K562 (cell line): ENCODE measurements at regions not wholly inside any gene's neighbourhood (a gene's known extent, or its start where the extent isn't known, plus 50 kb on each side); places are given as distances from the start of the nearest gene placed in this dataset.

Source experiments
- ATAC-seq: fragments of 200-7000 bp; cut with Tn5 transposase; 3 replicates; pipeline ENCODE4 v1.9.1; 2020; ENCODE audit warnings: moderate library complexity
- BruUV-seq: library from RNA; stranded (reverse); fragments of 400-500 nt; replicated peaks from 2 replicates; lab custom pipeline; 2021; lab: Mats Ljungman, UMichigan
- CTCF ChIA-PET: fragments of 300-600 bp; formaldehyde crosslinking; extraction: SDS; loops from one replicate; lab custom pipeline; 2021; ENCODE audit warnings: low intra/inter-chr PET ratio; lab: Yijun Ruan, JAX
- POLR2A ChIA-PET: fragments of 300-600, 350-650 bp; sonication (Branson Sonifier 250); formaldehyde crosslinking; extraction: SDS; loops from one replicate; lab custom pipeline; 2021; ENCODE audit warnings: antibody characterized with exemption, inconsistent platforms; lab: Yijun Ruan, JAX
- DNase-seq, 4 experiments: peaks; one replicate each; pipeline versions ENCODE4 v3.0.0 to v3.0.0-alpha.2; 2011 to 2018; ENCODE audit warnings: low spot score in 3 of 4, mixed read lengths in 3 of 4; ENCODE audit errors: extremely low read depth in 1 of 4
- FAIRE-seq: peaks from 2 replicates; lab custom pipeline; 2011; peaks lifted over from hg19 to GRCh38; lab: Jason Lieb, UNC
- H2AFZ ChIP-seq: 2 replicates; pipeline ENCODE4 v1.6.0; 2011; ENCODE audit warnings: low read depth, low read length, control low read depth, inconsistent platforms
- H3K27ac ChIP-seq: fragments of 200-600 bp; 3 replicates; pipeline ENCODE4 v1.8.0; 2011; ENCODE audit warnings: low read depth, mild to moderate bottlenecking, control low read depth, inconsistent platforms, low read length, moderate library complexity, mixed read lengths; ENCODE audit errors: extremely low read depth
- H3K27me3 ChIP-seq, 2 experiments: fragments of 300-600 bp in 1 of 2; 2 replicates in 1 of 2; 3 replicates in 1 of 2; pipeline versions ENCODE4 v1.6.0 to v1.8.0; 2011; ENCODE audit warnings: inconsistent platforms in 2 of 2, low read length in 2 of 2, mild to moderate bottlenecking in 1 of 2, mixed read lengths in 1 of 2, moderate library complexity in 1 of 2; ENCODE audit not compliant: control insufficient read depth in 2 of 2, insufficient read depth in 2 of 2
- H3K36me3 ChIP-seq: fragments of 300-600 bp; 3 replicates; pipeline ENCODE4 v1.8.0; 2011; ENCODE audit warnings: mild to moderate bottlenecking, low read length, inconsistent platforms; ENCODE audit not compliant: control insufficient read depth, insufficient read depth
- H3K4me1 ChIP-seq, 2 experiments: fragments of 200-600 bp in 1 of 2; replicated peaks in 1 of 2; 2 replicates in 1 of 2; 3 replicates in 1 of 2; pipeline versions ENCODE4 v1.5.1 to v1.8.0; 2011; ENCODE audit warnings: inconsistent platforms in 2 of 2, low read length in 2 of 2, mild to moderate bottlenecking in 1 of 2, mixed read lengths in 1 of 2, moderate library complexity in 1 of 2; ENCODE audit not compliant: control insufficient read depth in 2 of 2, insufficient read depth in 2 of 2
- H3K4me2 ChIP-seq: 2 replicates; pipeline ENCODE4 v1.6.1; 2011; ENCODE audit warnings: low read length, control low read depth, inconsistent platforms, mixed read lengths; ENCODE audit not compliant: insufficient read depth
- H3K4me3 ChIP-seq: fragments of 200-600 bp; sonication (generic), shearing (Covaris generic); 2 replicates; pipeline ENCODE4 v1.5.1; 2016; ENCODE audit warnings: control low read depth, inconsistent platforms
- H3K79me2 ChIP-seq: fragments of 200-600 bp; 3 replicates; pipeline ENCODE4 v1.8.0; 2011; ENCODE audit warnings: low read length, inconsistent platforms; ENCODE audit not compliant: control insufficient read depth, insufficient read depth
- H3K9ac ChIP-seq, 2 experiments: 2 replicates each; pipeline versions ENCODE4 v1.6.0 to v1.6.1; 2011; ENCODE audit warnings: low read depth in 2 of 2, low read length in 2 of 2, control low read depth in 1 of 2, inconsistent platforms in 1 of 2, mild to moderate bottlenecking in 1 of 2, mixed read lengths in 1 of 2; ENCODE audit not compliant: insufficient read depth in 1 of 2
- H3K9me1 ChIP-seq: one replicate; pipeline ENCODE4 v1.6.0; 2011; ENCODE audit warnings: inconsistent platforms, mild to moderate bottlenecking, low read length, moderate library complexity; ENCODE audit not compliant: control insufficient read depth, insufficient read depth
- H3K9me3 ChIP-seq: replicated peaks from 2 replicates; pipeline ENCODE4 v1.5.1; 2011; ENCODE audit warnings: low read depth, low read length, inconsistent platforms; ENCODE audit not compliant: control insufficient read depth, insufficient read depth
- H4K20me1 ChIP-seq: replicated peaks from 2 replicates; pipeline ENCODE4 v1.6.1; 2011; ENCODE audit warnings: low read length, inconsistent platforms, mixed read lengths; ENCODE audit not compliant: control insufficient read depth, insufficient read depth
- HDAC6 ChIP-seq: IDR thresholded peaks from 2 replicates; pipeline ENCODE4 v1.6.1; 2012; ENCODE audit warnings: low read depth, mild to moderate bottlenecking, control low read depth, inconsistent platforms, low read length, moderate library complexity
- HNRNPK ChIP-seq: fragments of 200-400 bp; formaldehyde crosslinking; IDR thresholded peaks from one replicate; pipeline ENCODE4 v1.6.1; 2018; ENCODE audit warnings: mild to moderate bottlenecking, low read depth, low read length; ENCODE audit not compliant: poor library complexity, severe bottlenecking
- MTA2 ChIP-seq: fragments of 450-650 bp; IDR thresholded peaks from 2 replicates; pipeline ENCODE4 v1.6.1; 2016; ENCODE audit warnings: low read depth
- NFE2L1 ChIP-seq: fragments of 450-650 bp; IDR thresholded peaks from 2 replicates; pipeline ENCODE4 v1.6.1; 2016; ENCODE audit warnings: missing genetic modification characterization, low read depth, mild to moderate bottlenecking, missing compliant biosample characterization, moderate library complexity, borderline replicate concordance
- NFYB ChIP-seq: IDR thresholded peaks from 2 replicates; pipeline ENCODE4 v1.6.1; 2011; ENCODE audit warnings: mild to moderate bottlenecking, moderate library complexity; ENCODE audit not compliant: insufficient read length; ENCODE audit errors: extremely low read depth
- SAP30 ChIP-seq: fragments of 200-600 bp; sonication (generic); IDR thresholded peaks from 2 replicates; pipeline ENCODE4 v1.6.1; 2012; ENCODE audit warnings: borderline replicate concordance, low read depth, mild to moderate bottlenecking, moderate library complexity, low read length, control low read depth, inconsistent platforms; ENCODE audit not compliant: insufficient read depth, poor library complexity, severe bottlenecking
- ZEB2 ChIP-seq: fragments of 450-650 bp; IDR thresholded peaks from 2 replicates; pipeline ENCODE4 v1.6.1; 2016
- ZNF140 ChIP-seq: fragments of 250-450 bp; sonication (Bioruptor Pico); IDR thresholded peaks from 2 replicates; pipeline ENCODE4 v1.8.0; 2021; ENCODE audit warnings: moderate library complexity, mild to moderate bottlenecking, inconsistent platforms
- ZNF316 ChIP-seq: fragments of 450-650 bp; IDR thresholded peaks from 2 replicates; pipeline ENCODE4 v1.6.1; 2016
- ZNF384 ChIP-seq: IDR thresholded peaks from 2 replicates; pipeline ENCODE4 v1.6.1; 2012; ENCODE audit warnings: low read depth, low read length, improper control_type of control experiment
- WGBS: fragments of 100-300 bp; shearing (Covaris generic); methylation state at CpG from one replicate; pipeline ENCODE4 v1.1.6; 2016; ENCODE audit warnings: low coverage, mixed read lengths; ENCODE audit not compliant: insufficient coverage; ENCODE audit errors: missing lambda C conversion rate; 5-methylcytosine and 5-hydroxymethylcytosine counted together
- in situ Hi-C: fragments of 300-500 bp; cut with MboI; formaldehyde crosslinking; loops from 4 replicates; pipeline ENCODE4 v1.15.0; 2018; ENCODE audit warnings: inconsistent platforms, mixed read lengths
- intact Hi-C: fragments of 100-400 bp; cut with micrococcal nuclease; formaldehyde crosslinking; loops from 2 replicates; pipeline ENCODE4 v1.14.2; 2022
- TF ChIP-seq, protein P1 (sequence below): fragments of 250-450 bp; sonication (Bioruptor Pico); IDR thresholded peaks from 2 replicates; pipeline ENCODE4 v1.4.0; 2020
- TF ChIP-seq, protein P2 (sequence below): fragments of 250-450 bp; sonication (Bioruptor Pico); IDR thresholded peaks from 2 replicates; pipeline ENCODE4 v1.8.0; 2022; ENCODE audit warnings: moderate library complexity, mild to moderate bottlenecking, inconsistent platforms
- TF ChIP-seq, protein P3 (sequence below): fragments of 450-650 bp; IDR thresholded peaks from 2 replicates; pipeline ENCODE4 v1.6.1; 2016; ENCODE audit warnings: low read depth, mild to moderate bottlenecking, moderate library complexity
- TF ChIP-seq, protein P4 (sequence below): fragments of 450-650 bp; IDR thresholded peaks from 2 replicates; pipeline ENCODE4 v1.6.1; 2017; ENCODE audit warnings: mild to moderate bottlenecking, moderate library complexity
- TF ChIP-seq, protein P5 (sequence below): fragments of 250-450 bp; sonication (Bioruptor Pico); IDR thresholded peaks from 2 replicates; pipeline ENCODE4 v1.8.0; 2021; ENCODE audit warnings: mild to moderate bottlenecking, moderate library complexity
- TF ChIP-seq, protein P6 (sequence below): IDR thresholded peaks from 2 replicates; pipeline ENCODE4 v1.6.1; 2012; ENCODE audit warnings: low read depth, low read length, improper control_type of control experiment, borderline replicate concordance

DNA sequence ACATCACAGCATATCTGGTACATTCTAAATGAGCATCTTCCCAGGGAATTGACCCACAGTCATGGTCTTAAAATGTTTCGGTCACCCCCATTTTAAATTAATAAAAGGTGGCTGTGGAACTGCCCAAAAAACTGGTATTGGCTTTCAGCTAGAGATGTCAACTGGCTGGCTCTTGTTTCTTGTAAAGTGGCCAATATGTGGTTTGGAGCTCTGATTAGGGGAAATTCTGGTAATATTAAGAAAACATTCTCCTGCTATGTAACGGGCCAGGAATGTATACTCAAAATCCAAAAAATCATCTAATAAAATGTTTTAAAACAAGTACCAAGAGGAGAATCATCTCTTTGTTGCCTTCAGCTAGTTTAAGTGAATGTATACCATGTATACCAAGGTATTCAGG is 62.0 kb upstream of the VCX2 start:
- in situ Hi-C loops (no loop called here), intact Hi-C loops (no loop called here)
- H3K9me3 ChIP-seq: no peaks in the 10 kb centered on the region
- no peaks in the 10 kb centered on the region for H3K4me1 ChIP-seq
- no peaks in the 10 kb centered on the region for H3K9me1 ChIP-seq
- H3K36me3 ChIP-seq: no peaks in the 10 kb centered on the region
- H3K27me3 ChIP-seq: no peaks in the 10 kb centered on the region
- H3K79me2 ChIP-seq: no peaks in the 10 kb centered on the region
- DNase-seq (no peak), FAIRE-seq (no peak), ATAC-seq (no peak)
- no peak overlapping the region for H3K27ac ChIP-seq
- ChIA-PET CTCF (no interaction called here), POLR2A (no interaction called here)
- H3K9ac ChIP-seq: no peak overlapping the region
- no peak overlapping the region for H3K4me2 ChIP-seq
- H2AFZ ChIP-seq: no peak overlapping the region
- BruUV-seq: no TSS peak
- 0% methylated on average over 2 of the region's 2 CpGs for WGBS
- H3K4me3 ChIP-seq: no peak overlapping the region
- no peaks in the 10 kb centered on the region for H4K20me1 ChIP-seq
- TF ChIP-seq SAP30: no peak
- no peak for TF ChIP-seq ZEB2
- TF ChIP-seq, protein P1, sequence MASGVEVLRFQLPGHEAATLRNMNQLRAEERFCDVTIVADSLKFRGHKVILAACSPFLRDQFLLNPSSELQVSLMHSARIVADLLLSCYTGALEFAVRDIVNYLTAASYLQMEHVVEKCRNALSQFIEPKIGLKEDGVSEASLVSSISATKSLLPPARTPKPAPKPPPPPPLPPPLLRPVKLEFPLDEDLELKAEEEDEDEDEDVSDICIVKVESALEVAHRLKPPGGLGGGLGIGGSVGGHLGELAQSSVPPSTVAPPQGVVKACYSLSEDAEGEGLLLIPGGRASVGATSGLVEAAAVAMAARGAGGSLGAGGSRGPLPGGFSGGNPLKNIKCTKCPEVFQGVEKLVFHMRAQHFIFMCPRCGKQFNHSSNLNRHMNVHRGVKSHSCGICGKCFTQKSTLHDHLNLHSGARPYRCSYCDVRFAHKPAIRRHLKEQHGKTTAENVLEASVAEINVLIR (CRISPR knock-in tag): no peak
- no peak for TF ChIP-seq MTA2
- no peak for TF ChIP-seq ZNF384
- TF ChIP-seq ZNF140 (CRISPR knock-in tag): no peak
- no peak for TF ChIP-seq NFE2L1 (tag)
- no peak for TF ChIP-seq NFYB
- TF ChIP-seq, protein P2, sequence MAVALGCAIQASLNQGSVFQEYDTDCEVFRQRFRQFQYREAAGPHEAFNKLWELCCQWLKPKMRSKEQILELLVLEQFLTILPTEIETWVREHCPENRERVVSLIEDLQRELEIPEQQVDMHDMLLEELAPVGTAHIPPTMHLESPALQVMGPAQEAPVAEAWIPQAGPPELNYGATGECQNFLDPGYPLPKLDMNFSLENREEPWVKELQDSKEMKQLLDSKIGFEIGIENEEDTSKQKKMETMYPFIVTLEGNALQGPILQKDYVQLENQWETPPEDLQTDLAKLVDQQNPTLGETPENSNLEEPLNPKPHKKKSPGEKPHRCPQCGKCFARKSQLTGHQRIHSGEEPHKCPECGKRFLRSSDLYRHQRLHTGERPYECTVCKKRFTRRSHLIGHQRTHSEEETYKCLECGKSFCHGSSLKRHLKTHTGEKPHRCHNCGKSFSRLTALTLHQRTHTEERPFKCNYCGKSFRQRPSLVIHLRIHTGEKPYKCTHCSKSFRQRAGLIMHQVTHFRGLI (CRISPR knock-in tag): no peak
- TF ChIP-seq ZNF316: no peak
- TF ChIP-seq, protein P3, sequence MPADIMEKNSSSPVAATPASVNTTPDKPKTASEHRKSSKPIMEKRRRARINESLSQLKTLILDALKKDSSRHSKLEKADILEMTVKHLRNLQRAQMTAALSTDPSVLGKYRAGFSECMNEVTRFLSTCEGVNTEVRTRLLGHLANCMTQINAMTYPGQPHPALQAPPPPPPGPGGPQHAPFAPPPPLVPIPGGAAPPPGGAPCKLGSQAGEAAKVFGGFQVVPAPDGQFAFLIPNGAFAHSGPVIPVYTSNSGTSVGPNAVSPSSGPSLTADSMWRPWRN: no peak
- TF ChIP-seq, protein P4, sequence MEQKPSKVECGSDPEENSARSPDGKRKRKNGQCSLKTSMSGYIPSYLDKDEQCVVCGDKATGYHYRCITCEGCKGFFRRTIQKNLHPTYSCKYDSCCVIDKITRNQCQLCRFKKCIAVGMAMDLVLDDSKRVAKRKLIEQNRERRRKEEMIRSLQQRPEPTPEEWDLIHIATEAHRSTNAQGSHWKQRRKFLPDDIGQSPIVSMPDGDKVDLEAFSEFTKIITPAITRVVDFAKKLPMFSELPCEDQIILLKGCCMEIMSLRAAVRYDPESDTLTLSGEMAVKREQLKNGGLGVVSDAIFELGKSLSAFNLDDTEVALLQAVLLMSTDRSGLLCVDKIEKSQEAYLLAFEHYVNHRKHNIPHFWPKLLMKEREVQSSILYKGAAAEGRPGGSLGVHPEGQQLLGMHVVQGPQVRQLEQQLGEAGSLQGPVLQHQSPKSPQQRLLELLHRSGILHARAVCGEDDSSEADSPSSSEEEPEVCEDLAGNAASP: no peak
- no peak for TF ChIP-seq HDAC6
- TF ChIP-seq, protein P5, sequence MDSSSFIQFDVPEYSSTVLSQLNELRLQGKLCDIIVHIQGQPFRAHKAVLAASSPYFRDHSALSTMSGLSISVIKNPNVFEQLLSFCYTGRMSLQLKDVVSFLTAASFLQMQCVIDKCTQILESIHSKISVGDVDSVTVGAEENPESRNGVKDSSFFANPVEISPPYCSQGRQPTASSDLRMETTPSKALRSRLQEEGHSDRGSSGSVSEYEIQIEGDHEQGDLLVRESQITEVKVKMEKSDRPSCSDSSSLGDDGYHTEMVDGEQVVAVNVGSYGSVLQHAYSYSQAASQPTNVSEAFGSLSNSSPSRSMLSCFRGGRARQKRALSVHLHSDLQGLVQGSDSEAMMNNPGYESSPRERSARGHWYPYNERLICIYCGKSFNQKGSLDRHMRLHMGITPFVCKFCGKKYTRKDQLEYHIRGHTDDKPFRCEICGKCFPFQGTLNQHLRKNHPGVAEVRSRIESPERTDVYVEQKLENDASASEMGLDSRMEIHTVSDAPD: no peak
- TF ChIP-seq, protein P6, sequence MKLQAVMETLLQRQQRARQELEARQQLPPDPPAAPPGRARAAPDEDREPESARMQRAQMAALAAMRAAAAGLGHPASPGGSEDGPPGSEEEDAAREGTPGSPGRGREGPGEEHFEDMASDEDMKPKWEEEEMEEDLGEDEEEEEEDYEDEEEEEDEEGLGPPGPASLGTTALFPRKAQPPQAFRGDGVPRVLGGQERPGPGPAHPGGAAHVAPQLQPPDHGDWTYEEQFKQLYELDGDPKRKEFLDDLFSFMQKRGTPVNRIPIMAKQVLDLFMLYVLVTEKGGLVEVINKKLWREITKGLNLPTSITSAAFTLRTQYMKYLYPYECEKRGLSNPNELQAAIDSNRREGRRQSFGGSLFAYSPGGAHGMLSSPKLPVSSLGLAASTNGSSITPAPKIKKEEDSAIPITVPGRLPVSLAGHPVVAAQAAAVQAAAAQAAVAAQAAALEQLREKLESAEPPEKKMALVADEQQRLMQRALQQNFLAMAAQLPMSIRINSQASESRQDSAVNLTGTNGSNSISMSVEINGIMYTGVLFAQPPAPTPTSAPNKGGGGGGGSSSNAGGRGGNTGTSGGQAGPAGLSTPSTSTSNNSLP: no peak
- no peak for TF ChIP-seq HNRNPK
